HEK293 (cell line): ENCODE measurements at regions not wholly inside any gene's neighbourhood (a gene's known extent, or its start where the extent isn't known, plus 50 kb on each side); places are given as distances from the start of the nearest gene placed in this dataset.

Source experiments
- CTCF ChIA-PET: fragments of 350-600 bp; formaldehyde crosslinking; extraction: SDS; loops from one replicate; lab custom pipeline; 2021; ENCODE audit warnings: antibody characterized with exemption; lab: Yijun Ruan, JAX
- POLR2A ChIA-PET: fragments of 300-600 bp; formaldehyde crosslinking; extraction: SDS; loops from one replicate; lab custom pipeline; 2020; ENCODE audit warnings: antibody characterized with exemption, inconsistent platforms; lab: Yijun Ruan, JAX
- H3K27ac ChIP-seq: fragments of 200-500 bp; sonication (Bioruptor generic); 2 replicates; pipeline ENCODE4 v1.5.1; 2014; ENCODE audit warnings: low read depth, low read length, control low read depth, inconsistent platforms; ENCODE audit errors: extremely low read depth
- H3K36me3 ChIP-seq, 2 experiments: fragments of 200-500 bp in 1 of 2; sonication (Bioruptor generic) in 1 of 2; 1 replicate in 1 of 2; 2 replicates in 1 of 2; pipeline ENCODE4 v1.5.1; 2014 to 2017; ENCODE audit warnings: inconsistent platforms in 2 of 2, low read length in 2 of 2; ENCODE audit not compliant: control insufficient read depth in 2 of 2, insufficient read depth in 1 of 2
- H3K4me1 ChIP-seq: fragments of 200-500 bp; sonication (Bioruptor generic); 2 replicates; pipeline ENCODE4 v1.5.1; 2014; ENCODE audit warnings: mild to moderate bottlenecking, low read length, inconsistent platforms; ENCODE audit not compliant: control insufficient read depth, insufficient read depth
- H3K4me3 ChIP-seq: 2 replicates; pipeline ENCODE4 v1.5.1; 2011; ENCODE audit warnings: low read depth, mild to moderate bottlenecking, control low read depth, low read length, moderate library complexity
- H3K9me3 ChIP-seq: fragments of 200-500 bp; sonication (Bioruptor generic); 2 replicates; pipeline ENCODE4 v1.5.1; 2014; ENCODE audit warnings: low read depth, low read length, inconsistent platforms; ENCODE audit not compliant: control insufficient read depth, insufficient read depth
- GLIS2 ChIP-seq: fragments of 450-650 bp; formaldehyde crosslinking; IDR thresholded peaks from 2 replicates; pipeline ENCODE4 v1.5.1; 2016; ENCODE audit warnings: missing biosample characterization, missing genetic modification characterization
- KLF1 ChIP-seq: fragments of 450-650 bp; formaldehyde crosslinking; IDR thresholded peaks from 2 replicates; pipeline ENCODE4 v1.5.1; 2016; ENCODE audit warnings: missing biosample characterization, missing genetic modification characterization
- PRDM1 ChIP-seq: fragments of 450-650 bp; formaldehyde crosslinking; IDR thresholded peaks from 2 replicates; pipeline ENCODE4; 2016; ENCODE audit warnings: missing biosample characterization, missing genetic modification characterization
- SCRT2 ChIP-seq: fragments of 450-650 bp; formaldehyde crosslinking; IDR thresholded peaks from 2 replicates; pipeline ENCODE4 v1.5.1; 2016; ENCODE audit warnings: missing biosample characterization, missing genetic modification characterization
- ZBTB6 ChIP-seq: fragments of 450-650 bp; formaldehyde crosslinking; IDR thresholded peaks from 2 replicates; pipeline ENCODE4 v1.5.1; 2017; ENCODE audit warnings: missing biosample characterization, missing genetic modification characterization
- ZNF10 ChIP-seq: fragments of 450-650 bp; formaldehyde crosslinking; IDR thresholded peaks from 2 replicates; pipeline ENCODE4 v1.5.1; 2017; ENCODE audit warnings: missing biosample characterization, missing genetic modification characterization
- ZNF24 ChIP-seq: fragments of 450-650 bp; formaldehyde crosslinking; IDR thresholded peaks from 2 replicates; pipeline ENCODE4 v1.5.1; 2016; ENCODE audit warnings: missing biosample characterization, missing genetic modification characterization
- ZNF350 ChIP-seq: fragments of 450-650 bp; formaldehyde crosslinking; IDR thresholded peaks from 2 replicates; pipeline ENCODE4 v1.5.0; 2017; ENCODE audit warnings: missing biosample characterization, mild to moderate bottlenecking, missing genetic modification characterization
- ZNF518A ChIP-seq: fragments of 450-650 bp; formaldehyde crosslinking; conservative IDR thresholded peaks from 2 replicates; pipeline ENCODE4 v1.5.1; 2016; ENCODE audit warnings: low read depth, missing biosample characterization, missing genetic modification characterization
- ZNF610 ChIP-seq: fragments of 450-650 bp; formaldehyde crosslinking; IDR thresholded peaks from 2 replicates; pipeline ENCODE4 v1.5.1; 2016; ENCODE audit warnings: missing biosample characterization, missing genetic modification characterization, borderline replicate concordance
- ZNF629 ChIP-seq: fragments of 450-650 bp; formaldehyde crosslinking; IDR thresholded peaks from 2 replicates; pipeline ENCODE4 v1.5.1; 2017; ENCODE audit warnings: missing biosample characterization, missing genetic modification characterization
- ZNF645 ChIP-seq: fragments of 450-650 bp; formaldehyde crosslinking; IDR thresholded peaks from 2 replicates; pipeline ENCODE4; 2016; ENCODE audit warnings: missing biosample characterization, missing genetic modification characterization
- ZNF785 ChIP-seq: fragments of 450-650 bp; formaldehyde crosslinking; IDR thresholded peaks from 2 replicates; pipeline ENCODE4 v1.5.1; 2016; ENCODE audit warnings: missing biosample characterization, missing genetic modification characterization
- ZNF792 ChIP-seq: fragments of 450-650 bp; formaldehyde crosslinking; IDR thresholded peaks from 2 replicates; pipeline ENCODE4 v1.5.1; 2016; ENCODE audit warnings: missing biosample characterization, missing genetic modification characterization
- ZNF843 ChIP-seq: fragments of 450-650 bp; formaldehyde crosslinking; IDR thresholded peaks from 2 replicates; pipeline ENCODE4 v1.5.1; 2016; ENCODE audit warnings: missing biosample characterization, missing genetic modification characterization
- ZSCAN30 ChIP-seq: fragments of 450-650 bp; IDR thresholded peaks from 2 replicates; pipeline ENCODE4 v1.5.1; 2018; ENCODE audit warnings: missing biosample characterization, mild to moderate bottlenecking, missing genetic modification characterization, moderate library complexity

GRCh38 chr14:66224492-66225178, 261.5 kb upstream of the CCDC196 start:
- no peaks in the 10 kb centered on the region for H3K4me1 ChIP-seq
- ChIA-PET POLR2A (no interaction called here), CTCF (no interaction called here)
- no peak overlapping the region for H3K4me3 ChIP-seq
- H3K36me3 ChIP-seq = no peaks in the 10 kb centered on the region
- H3K27ac ChIP-seq = no peak overlapping the region
- TF ChIP-seq ZNF24 (tag by site-specific recombination) (no peak), ZNF350 (tag by site-specific recombination) (no peak), ZNF843 (no peak), PRDM1 (no peak), ZNF518A (no peak), ZNF792 (tag by site-specific recombination) (no peak), GLIS2 (tag by site-specific recombination) (no peak), ZNF629 (tag by site-specific recombination) (no peak), ZNF785 (tag by site-specific recombination) (no peak), SCRT2 (tag by site-specific recombination) (no peak), ZNF610 (tag by site-specific recombination) (no peak)
- H3K9me3 ChIP-seq = no peaks in the 10 kb centered on the region

- Histone ChIP-seq H3K9me3 (no peaks in the 10 kb centered on the region), H3K4me3 (no peak overlapping the region), H3K36me3 (no peaks in the 10 kb centered on the region), H3K27ac (no peak overlapping the region), H3K4me1 (no peaks in the 10 kb centered on the region)
- TF ChIP-seq ZBTB6 (tag by site-specific recombination) (no peak), KLF1 (0 out of 2 replicates have a peak, but pooled peaks have one; percentile 25)
- POLR2A ChIA-PET = no interaction called here
- CTCF ChIA-PET = no interaction called here
Observed at GRCh38 chr14:66225337-66225736, 260.8 kb upstream of the CCDC196 start.

GRCh38 chr14:66228267-66228970, 257.8 kb upstream of the CCDC196 start:
- no peak overlapping the region for H3K27ac ChIP-seq
- ChIA-PET CTCF (no interaction called here), POLR2A (no interaction called here)
- no peaks in the 10 kb centered on the region for H3K36me3 ChIP-seq
- no peak for TF ChIP-seq ZNF645 (tag by site-specific recombination)
- no peak for TF ChIP-seq ZSCAN30
- TF ChIP-seq ZNF10 = no peak
- H3K9me3 ChIP-seq = no peaks in the 10 kb centered on the region
- no peaks in the 10 kb centered on the region for H3K4me1 ChIP-seq
- no peak overlapping the region for H3K4me3 ChIP-seq
